MCF 10A (cell line): ENCODE measurements at regions not wholly inside any gene's neighbourhood (a gene's known extent, or its start where the extent isn't known, plus 50 kb on each side); places are given as distances from the start of the nearest gene placed in this dataset.
"Not testable (repeated sequence)": the region's sequence is repeated elsewhere in the genome, so short reads cannot be mapped to it uniquely, and the experiment has no call there.

Experiments used
- BruUV-seq: library from RNA; stranded (reverse); fragments of 400-500 nt; replicated peaks from 2 replicates; lab custom pipeline; 2021; lab: Mats Ljungman, UMichigan
- CTCF ChIA-PET: fragments of 300-600 bp; sonication (Branson Sonifier 250); formaldehyde crosslinking; extraction: SDS; loops from one replicate; lab custom pipeline; 2021; ENCODE audit warnings: antibody characterized with exemption, inconsistent platforms; lab: Yijun Ruan, JAX
- POLR2A ChIA-PET: fragments of 300-600, 350-650 bp; sonication (Branson Sonifier 250); formaldehyde crosslinking; extraction: SDS; loops from one replicate; lab custom pipeline; 2020; ENCODE audit warnings: antibody characterized with exemption, inconsistent platforms; lab: Yijun Ruan, JAX
- DNase-seq: peaks from one replicate; pipeline ENCODE4 v3.0.0-alpha.2; 2018; ENCODE audit not compliant: unreplicated experiment
- H3K27ac Mint-ChIP-seq: one replicate; pipeline ENCODE4 v1.8.0; 2022; ENCODE audit warnings: mild to moderate bottlenecking, low read depth, mixed read lengths; ENCODE audit not compliant: unreplicated experiment
- H3K27me3 Mint-ChIP-seq: one replicate; pipeline ENCODE4 v1.8.0; 2022; ENCODE audit warnings: mixed read lengths; ENCODE audit not compliant: insufficient read depth, unreplicated experiment
- H3K36me3 Mint-ChIP-seq: one replicate; pipeline ENCODE4 v1.8.0; 2022; ENCODE audit warnings: mild to moderate bottlenecking, moderate library complexity, mixed read lengths; ENCODE audit not compliant: insufficient read depth, unreplicated experiment
- H3K4me1 Mint-ChIP-seq: one replicate; pipeline ENCODE4 v1.8.0; 2022; ENCODE audit warnings: mixed read lengths; ENCODE audit not compliant: insufficient read depth, unreplicated experiment
- H3K4me3 Mint-ChIP-seq: one replicate; pipeline ENCODE4 v1.8.0; 2022; ENCODE audit warnings: mild to moderate bottlenecking, moderate library complexity, mixed read lengths; ENCODE audit not compliant: unreplicated experiment
- H3K9me3 Mint-ChIP-seq: one replicate; pipeline ENCODE4 v1.8.0; 2022; ENCODE audit warnings: mixed read lengths; ENCODE audit not compliant: unreplicated experiment
- intact Hi-C: fragments of 100-400 bp; cut with micrococcal nuclease; formaldehyde crosslinking; loops from 2 replicates; pipeline ENCODE4 v1.14.1; 2022
- TF ChIP-seq, protein P1 (sequence below): fragments of 200-600 bp; IDR thresholded peaks from one replicate; pipeline ENCODE4 v1.8.0; 2022; ENCODE audit warnings: antibody characterized with exemption, mild to moderate bottlenecking; ENCODE audit not compliant: unreplicated experiment

GRCh38 chr18:1018181-1018681 is 113.6 kb downstream of the ADCYAP1 start:
- no peak overlapping the region for H3K27ac Mint-ChIP-seq
- CTCF ChIA-PET = interaction anchor here (0.6 to 1.4 kb wide), 3 partner anchors 15 to 908 kb away, joined by 3 read pairs; no protein-coding TSS in a partner anchor
- BruUV-seq = no TSS peak
- H3K4me3 Mint-ChIP-seq = no peak overlapping the region
- DNase-seq = peak; percentile 6
- no peaks in the 10 kb centered on the region for H3K4me1 Mint-ChIP-seq
- no peaks in the 10 kb centered on the region for H3K36me3 Mint-ChIP-seq
- TF ChIP-seq, protein P1, sequence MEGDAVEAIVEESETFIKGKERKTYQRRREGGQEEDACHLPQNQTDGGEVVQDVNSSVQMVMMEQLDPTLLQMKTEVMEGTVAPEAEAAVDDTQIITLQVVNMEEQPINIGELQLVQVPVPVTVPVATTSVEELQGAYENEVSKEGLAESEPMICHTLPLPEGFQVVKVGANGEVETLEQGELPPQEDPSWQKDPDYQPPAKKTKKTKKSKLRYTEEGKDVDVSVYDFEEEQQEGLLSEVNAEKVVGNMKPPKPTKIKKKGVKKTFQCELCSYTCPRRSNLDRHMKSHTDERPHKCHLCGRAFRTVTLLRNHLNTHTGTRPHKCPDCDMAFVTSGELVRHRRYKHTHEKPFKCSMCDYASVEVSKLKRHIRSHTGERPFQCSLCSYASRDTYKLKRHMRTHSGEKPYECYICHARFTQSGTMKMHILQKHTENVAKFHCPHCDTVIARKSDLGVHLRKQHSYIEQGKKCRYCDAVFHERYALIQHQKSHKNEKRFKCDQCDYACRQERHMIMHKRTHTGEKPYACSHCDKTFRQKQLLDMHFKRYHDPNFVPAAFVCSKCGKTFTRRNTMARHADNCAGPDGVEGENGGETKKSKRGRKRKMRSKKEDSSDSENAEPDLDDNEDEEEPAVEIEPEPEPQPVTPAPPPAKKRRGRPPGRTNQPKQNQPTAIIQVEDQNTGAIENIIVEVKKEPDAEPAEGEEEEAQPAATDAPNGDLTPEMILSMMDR = no peak
- peaks cover 19% of the 10 kb centered on the region for H3K9me3 Mint-ChIP-seq
- POLR2A ChIA-PET = no interaction called here
- no peaks in the 10 kb centered on the region for H3K27me3 Mint-ChIP-seq
- intact Hi-C loops = no loop called here

- ChIA-PET CTCF (interaction anchor here (0.5 to 1.4 kb wide), 3 partner anchors 14 to 157 kb away, joined by 3 read pairs; no protein-coding TSS in a partner anchor), POLR2A (no interaction called here)
- H3K27me3 Mint-ChIP-seq = no peaks in the 10 kb centered on the region
- intact Hi-C loops = no loop called here
- TF ChIP-seq, protein P1 = no peak
- H3K36me3 Mint-ChIP-seq = no peaks in the 10 kb centered on the region
- BruUV-seq = no TSS peak
- no peak overlapping the region for H3K27ac Mint-ChIP-seq
- H3K4me3 Mint-ChIP-seq = no peak overlapping the region
- no peaks in the 10 kb centered on the region for H3K4me1 Mint-ChIP-seq
- no peak for DNase-seq
- H3K9me3 Mint-ChIP-seq = peaks cover 19% of the 10 kb centered on the region
Measured at GRCh38 chr18:1019191-1019590, 114.5 kb downstream of the ADCYAP1 start.

DNA sequence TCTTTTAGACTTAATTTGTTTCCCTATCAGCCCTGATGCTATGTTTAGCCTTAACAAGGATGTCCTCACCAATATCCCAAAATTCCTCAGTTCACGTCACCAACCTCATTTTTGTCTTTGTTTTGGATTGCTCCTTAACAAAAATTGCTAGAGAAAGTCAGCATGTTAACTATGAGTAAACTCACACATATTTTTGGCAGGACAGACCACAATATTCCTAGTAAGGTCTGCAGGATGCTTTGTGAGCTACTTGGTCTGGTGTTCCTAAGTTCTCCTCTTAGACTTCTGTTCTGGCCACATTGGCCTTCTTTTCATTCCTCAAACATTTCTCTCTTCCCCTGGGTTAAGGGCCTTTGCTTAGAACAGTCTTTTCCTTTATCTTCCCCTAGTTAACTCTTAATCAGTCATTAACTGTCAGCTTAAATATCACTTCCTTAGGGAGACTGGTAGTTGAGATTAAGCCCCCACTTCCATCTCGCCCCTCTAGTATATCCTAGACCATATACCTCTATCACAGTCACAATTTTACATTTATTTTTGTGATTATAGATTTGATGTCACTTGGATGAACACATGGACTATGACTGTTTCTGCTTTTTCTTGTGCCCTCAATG is 116.2 kb downstream of the ADCYAP1 start:
- Mint-ChIP-seq H3K27ac (no peak overlapping the region), H3K4me3 (no peak overlapping the region), H3K9me3 (peaks cover 11% of the 10 kb centered on the region), H3K4me1 (no peaks in the 10 kb centered on the region), H3K36me3 (no peaks in the 10 kb centered on the region), H3K27me3 (no peaks in the 10 kb centered on the region)
- ChIA-PET CTCF (interaction anchor here (0.6 kb wide), 1 partner anchor 597 kb away, joined by 3 read pairs; no protein-coding TSS in a partner anchor), POLR2A (no interaction called here)
- TF ChIP-seq, protein P1 = no peak
- BruUV-seq = no TSS peak
- no peak for DNase-seq
- intact Hi-C loops = no loop called here

- BruUV-seq = no TSS peak
- TF ChIP-seq, protein P1 = no peak
- CTCF ChIA-PET = no interaction called here
- Mint-ChIP-seq H3K9me3 (peaks cover 8% of the 10 kb centered on the region), H3K27ac (no peak overlapping the region), H3K4me3 (no peak overlapping the region), H3K36me3 (no peaks in the 10 kb centered on the region), H3K27me3 (no peaks in the 10 kb centered on the region), H3K4me1 (no peaks in the 10 kb centered on the region)
- intact Hi-C loops = no loop called here
- POLR2A ChIA-PET = no interaction called here
- DNase-seq = no peak
Measured at GRCh38 chr18:1026930-1027329, 122.3 kb downstream of the ADCYAP1 start.

- peaks cover 22% of the 10 kb centered on the region for H3K9me3 Mint-ChIP-seq
- H3K36me3 Mint-ChIP-seq, H3K4me3 Mint-ChIP-seq, H3K4me1 Mint-ChIP-seq, H3K27me3 Mint-ChIP-seq, DNase-seq, H3K27ac Mint-ChIP-seq, POLR2A ChIA-PET, BruUV-seq, intact Hi-C loops: not testable (repeated sequence)
- CTCF ChIA-PET = interaction anchor here (0.7 kb wide), 2 partner anchors 14 to 89 kb away, joined by 3 to 4 read pairs; no protein-coding TSS in a partner anchor
Measured at GRCh38 chr18:1033092-1033491, 128.4 kb downstream of the ADCYAP1 start.
